HPDE6-E6E7 (cell line): ENCODE measurements at regions not wholly inside any gene's neighbourhood (a gene's known extent, or its start where the extent isn't known, plus 50 kb on each side); places are given as distances from the start of the nearest gene placed in this dataset.
A peak's percentile ranks its signal among the peaks of the same experiment; 100 is the strongest.

Source experiments
- DNase-seq: peaks from one replicate; pipeline ENCODE4 v3.0.0; 2011; ENCODE audit warnings: missing footprints; ENCODE audit errors: extremely low spot score

GRCh38 chr3:127107491-127108375 lies 85.2 kb upstream of the PRR23E start:
- DNase-seq = no peak

GRCh38 chr3:127108796-127109195 lies 84.1 kb upstream of the PRR23E start:
- DNase-seq = no peak

DNA sequence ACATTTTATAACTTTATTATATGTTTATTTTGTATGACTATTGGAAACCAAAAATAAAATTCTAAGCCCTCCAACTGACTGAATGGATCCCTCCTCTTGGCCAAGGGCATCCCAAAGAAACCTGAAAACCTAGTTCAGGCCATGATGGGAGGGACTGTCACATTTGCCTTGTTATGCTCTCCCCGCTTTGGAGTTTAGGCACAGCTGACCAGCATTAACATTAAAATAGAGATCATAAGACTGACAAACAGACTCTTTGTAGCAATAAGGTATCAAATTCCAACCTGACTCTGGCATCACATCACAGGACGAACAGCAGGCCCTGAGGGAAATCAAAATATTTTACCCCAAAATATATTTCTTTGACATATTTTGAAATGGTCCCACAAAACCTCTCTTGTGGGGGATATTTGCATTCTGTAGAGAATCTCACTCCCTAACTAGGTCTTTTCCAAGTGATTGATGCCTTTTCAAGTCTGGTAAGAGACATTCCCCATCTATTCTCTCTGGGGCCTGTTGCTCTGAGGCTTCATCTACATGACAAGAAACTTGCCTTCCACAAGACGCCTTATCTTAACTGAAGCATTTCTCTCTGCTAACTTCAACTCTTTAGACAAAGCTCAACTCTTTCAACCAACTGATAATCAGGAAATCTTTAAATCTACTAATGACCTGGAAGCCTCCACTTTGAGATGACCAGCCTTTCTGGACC lies 81.8 kb upstream of the PRR23E start:
- no peak for DNase-seq

GRCh38 chr3:127112796-127113570 lies 79.9 kb upstream of the PRR23E start:
- DNase-seq = no peak

GRCh38 chr3:127113571-127113891 lies 79.4 kb upstream of the PRR23E start:
- no peak for DNase-seq

GRCh38 chr3:127114337-127115070 lies 78.4 kb upstream of the PRR23E start:
- DNase-seq = no peak

DNA sequence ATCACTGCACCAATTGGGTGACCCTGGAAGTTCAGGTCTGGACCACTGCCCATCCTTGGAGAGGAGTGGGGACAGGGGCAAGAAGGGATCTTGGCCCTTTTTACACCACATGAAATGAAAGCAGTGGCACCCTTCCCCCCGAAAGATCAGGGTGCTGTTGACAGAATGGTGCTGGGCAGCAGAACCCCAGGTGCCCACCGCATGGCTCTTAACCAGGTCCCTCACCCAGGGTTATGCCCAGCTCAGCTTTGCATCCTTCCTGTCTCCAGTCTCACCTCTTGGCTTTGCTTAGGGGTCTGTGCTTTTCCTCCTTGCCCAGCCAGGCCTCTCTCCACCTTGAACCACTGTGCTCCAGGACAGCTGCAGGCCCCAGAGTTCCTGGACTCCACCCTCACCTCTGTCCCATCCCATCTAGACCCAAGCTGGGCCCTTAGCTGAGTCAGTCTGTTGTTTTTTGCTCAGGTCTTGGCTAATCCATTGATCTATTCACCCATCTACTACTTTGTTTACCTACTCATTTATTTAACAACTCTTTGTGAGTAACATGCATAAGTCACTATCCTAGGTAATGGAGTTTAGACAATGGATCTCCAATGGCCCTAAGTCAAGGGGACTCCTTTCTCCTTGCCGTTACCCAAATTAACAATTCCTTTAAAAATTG lies 77.1 kb upstream of the PRR23E start:
- no peak for DNase-seq

GRCh38 chr3:127118366-127118765 lies 74.6 kb upstream of the PRR23E start:
- no peak for DNase-seq

DNA sequence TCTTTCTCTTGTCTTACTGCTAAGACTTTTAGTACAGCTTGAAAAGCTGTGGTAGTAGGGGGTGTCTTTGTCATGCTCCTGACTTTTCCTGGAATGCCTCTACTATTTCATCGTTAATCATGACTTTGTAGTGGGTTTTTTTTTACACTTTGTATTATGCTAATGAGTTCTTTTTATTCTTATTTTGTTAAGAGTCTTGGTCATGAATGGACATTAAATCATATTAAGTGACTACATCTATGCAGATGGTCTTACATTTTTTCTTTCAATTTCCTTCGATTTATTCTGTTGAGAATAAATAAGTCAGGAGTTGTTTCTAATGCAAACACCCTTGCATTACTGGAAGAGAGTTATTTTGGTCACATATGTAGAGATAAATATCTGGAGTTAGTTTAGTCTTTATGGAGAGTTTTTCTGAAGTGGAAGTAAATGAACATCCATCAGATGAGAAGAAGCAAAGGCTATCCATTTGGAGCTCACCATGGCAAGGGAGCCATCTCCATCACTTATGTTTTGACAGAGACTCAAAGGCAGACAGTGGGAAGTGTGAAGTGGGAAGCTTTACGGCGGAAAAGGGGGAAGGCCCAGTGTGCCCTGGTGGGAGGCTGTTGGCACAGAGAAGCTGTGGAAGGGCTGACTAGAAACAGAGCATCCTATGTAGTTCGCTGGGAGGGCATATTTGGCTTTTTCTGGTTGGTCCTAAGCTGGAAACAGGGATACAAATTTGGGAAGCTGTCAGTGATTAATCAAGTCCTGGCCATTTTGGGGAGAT lies 73.1 kb upstream of the PRR23E start:
- DNase-seq = no peak

DNA sequence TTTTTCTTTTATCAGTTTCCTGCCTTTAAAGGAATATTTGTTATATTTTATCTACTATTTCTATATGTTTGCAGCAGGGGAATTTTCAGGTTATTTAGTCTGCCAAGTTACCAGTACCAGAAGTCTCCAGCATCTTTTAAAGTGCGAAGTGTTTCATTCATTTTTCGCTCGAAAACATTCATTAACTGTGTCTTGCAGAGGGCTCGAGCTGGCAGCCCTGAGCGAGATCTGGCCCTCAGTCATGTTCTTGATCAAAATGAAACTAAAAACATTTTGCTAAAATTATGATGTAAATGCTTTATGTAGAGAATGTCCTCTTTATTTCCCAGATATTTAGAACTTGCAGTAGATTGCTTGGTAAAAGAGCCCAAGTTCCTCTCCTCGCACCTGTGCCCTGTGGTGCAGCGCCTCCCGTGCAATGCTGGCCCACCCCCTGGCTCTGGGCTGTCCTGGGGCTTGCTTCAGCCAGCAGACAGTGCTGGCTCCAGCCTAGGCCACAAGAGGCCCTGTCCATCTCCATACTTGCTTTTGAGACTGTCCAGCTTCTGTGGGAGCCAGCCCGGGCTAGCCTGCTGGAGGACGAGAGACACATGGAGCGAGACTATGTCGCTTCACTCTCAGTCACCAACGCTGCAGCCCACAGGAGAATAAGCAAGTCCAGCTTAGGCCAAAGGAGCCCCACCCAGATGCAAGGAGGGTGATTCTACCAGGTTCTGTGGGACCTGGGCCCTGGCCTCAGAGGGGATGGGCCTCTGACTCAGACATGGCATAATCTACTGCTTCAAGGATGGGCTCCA lies 71.9 kb upstream of the PRR23E start:
- DNase-seq = no peak

- DNase-seq = no peak
These were observed 71.0 kb upstream of the PRR23E start for GRCh38 chr3:127121885-127122284.

DNA sequence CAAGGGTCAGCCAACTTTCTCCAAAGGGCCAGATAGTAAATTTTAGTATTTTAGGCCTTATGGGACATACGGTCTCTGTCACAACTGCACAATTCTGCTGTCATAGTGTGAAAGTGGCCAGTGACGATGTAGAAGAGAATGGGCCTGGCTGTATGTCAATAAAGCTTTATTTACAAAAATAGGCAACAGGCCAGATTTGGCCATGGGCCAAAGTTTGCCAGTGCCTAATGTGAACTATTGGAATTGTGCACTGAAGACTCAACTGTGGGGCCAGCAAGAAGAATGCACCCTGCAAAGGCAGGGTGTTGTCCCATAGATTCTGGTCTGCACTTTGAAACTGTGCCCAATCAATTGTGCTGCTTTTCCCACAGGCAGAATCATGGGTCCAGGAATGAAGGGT lies 69.4 kb upstream of the PRR23E start:
- DNase-seq = no peak

DNA sequence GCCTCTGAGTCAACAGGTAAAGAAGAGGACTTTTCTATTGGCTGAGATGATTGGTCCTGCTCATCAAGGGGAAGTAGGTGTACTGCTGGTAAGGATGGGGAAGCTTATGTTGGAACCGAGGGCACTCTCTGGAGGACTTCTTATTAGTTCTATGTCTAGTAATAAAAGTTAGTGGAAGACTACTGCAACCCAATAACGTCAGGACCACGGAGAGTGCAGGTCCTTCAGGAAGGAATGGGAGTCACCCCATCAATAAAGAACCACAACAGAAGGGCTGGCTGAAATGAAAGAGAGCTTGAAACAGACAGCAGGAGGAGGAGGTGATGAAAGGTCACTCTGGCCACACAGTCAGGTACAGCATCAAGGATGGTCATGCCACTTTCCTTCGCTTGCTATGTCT lies 68.8 kb upstream of the PRR23E start:
- DNase-seq = peak; percentile 14

DNA sequence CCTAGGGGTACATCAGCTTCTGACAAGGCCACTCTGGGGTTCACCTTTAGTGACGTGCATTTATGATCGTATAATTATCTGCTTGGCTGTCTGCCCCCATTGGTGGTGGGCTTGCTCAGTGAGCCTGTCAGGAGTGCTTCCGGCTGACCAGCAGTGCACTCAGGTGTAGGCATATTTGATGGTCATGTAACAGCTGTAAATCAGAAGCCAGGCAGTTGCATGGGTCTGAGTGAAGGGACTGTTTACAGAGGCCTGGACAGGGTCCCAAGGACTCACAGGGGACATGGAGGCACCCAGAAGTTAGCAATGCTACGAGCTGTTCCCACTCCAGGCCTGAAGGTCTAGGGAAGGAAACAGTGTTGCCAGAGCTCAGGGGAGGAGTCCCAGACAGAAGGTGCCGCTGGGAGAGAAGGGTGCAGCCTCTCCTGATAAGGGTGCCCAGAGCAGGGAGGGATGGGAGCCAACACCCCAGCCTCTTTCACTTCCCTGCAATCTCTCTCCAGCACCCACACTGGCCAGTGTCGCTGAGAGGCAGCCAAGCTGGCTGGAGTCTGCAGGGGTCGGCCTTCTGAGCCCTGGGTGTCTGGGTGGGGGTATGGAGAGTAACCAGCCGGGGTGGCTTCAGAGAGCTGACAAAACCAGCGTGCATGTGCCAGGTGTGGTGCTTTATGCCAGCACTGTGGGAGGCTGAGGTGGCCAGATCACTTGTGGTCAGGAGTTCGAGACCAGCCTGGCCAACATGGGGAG lies 61.3 kb upstream of the PRR23E start:
- no peak for DNase-seq

- DNase-seq = no peak
These were observed 60.1 kb upstream of the PRR23E start for GRCh38 chr3:127132876-127133275.

DNA sequence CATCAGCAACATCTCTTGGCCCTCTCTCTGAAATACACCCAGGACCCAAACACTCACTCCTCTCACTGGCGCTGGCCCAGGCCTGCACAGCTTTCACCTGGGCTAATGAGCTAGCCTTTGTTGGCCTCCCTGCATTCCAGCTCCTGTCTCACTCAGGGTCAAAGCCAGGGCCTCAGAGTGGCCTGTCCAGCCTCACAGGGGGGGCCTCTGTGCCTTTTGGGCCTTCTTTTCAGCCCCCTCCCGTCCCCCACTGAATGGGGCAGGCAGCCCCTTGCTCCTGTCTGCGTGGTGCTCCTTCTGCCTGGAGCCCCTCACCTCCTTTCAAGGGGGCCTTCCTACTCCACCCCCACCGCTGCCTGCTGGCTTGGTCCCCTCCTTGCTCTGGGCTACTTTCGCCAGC lies 59.0 kb upstream of the PRR23E start:
- no peak for DNase-seq

DNA sequence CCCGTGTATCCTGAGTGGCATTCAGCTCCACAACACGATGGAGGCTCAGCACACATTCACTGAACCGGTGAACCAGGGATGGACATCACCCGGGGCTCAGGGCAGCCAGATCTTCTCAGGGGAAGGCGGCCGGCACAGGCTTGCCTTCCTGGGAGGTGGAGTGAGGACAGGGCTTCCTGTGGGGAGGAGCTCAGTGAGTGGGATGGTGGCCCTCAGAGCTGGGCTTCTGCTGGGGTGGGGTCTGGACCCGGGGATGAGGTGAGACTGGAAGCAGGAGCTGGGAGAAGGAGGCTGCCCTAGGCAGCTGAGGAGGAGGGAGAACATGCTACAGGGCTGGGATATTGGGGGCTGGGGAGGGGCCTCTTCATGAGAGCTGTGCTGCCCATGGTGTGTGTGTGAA lies 58.5 kb upstream of the PRR23E start:
- DNase-seq = no peak

DNA sequence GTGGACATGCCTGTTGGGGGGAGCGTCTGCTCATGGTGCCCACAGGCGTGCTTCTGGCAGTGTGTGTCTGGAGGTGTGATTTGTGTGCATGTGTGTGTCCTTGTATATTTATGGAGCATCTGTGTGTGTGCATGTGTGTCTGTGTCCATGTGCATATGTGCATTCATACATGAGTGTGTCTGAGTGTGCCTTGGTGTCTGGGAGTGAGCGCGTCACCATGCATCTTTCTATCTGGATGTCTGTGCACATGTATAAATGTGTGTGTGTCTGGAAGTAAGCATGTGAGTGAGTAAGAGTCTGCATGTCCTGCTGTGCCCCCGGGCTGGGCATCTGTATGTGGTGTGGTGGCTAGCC lies 58.1 kb upstream of the PRR23E start:
- DNase-seq = no peak
